Osteoblast (primary cell): ENCODE measurements at regions not wholly inside any gene's neighbourhood (a gene's known extent, or its start where the extent isn't known, plus 50 kb on each side); places are given as distances from the start of the nearest gene placed in this dataset.

Experiments
- DNase-seq: peaks from one replicate; pipeline ENCODE4 v3.0.0; 2011; ENCODE audit warnings: low spot score, mixed read lengths; ENCODE audit not compliant: insufficient read length; ENCODE audit errors: missing footprints
- H2AFZ ChIP-seq: 2 replicates; pipeline ENCODE4 v1.6.0; 2011; ENCODE audit warnings: mild to moderate bottlenecking, low read length
- H3K27ac ChIP-seq: 2 replicates; pipeline ENCODE4 v1.5.1; 2011; ENCODE audit warnings: mild to moderate bottlenecking, low read depth, low read length, moderate library complexity
- H3K27me3 ChIP-seq: 2 replicates; pipeline ENCODE4 v1.6.0; 2012; ENCODE audit warnings: mild to moderate bottlenecking, control low read depth, inconsistent platforms, low read length, moderate library complexity; ENCODE audit not compliant: insufficient read depth
- H3K36me3 ChIP-seq: 2 replicates; pipeline ENCODE4 v1.5.1; 2011; ENCODE audit warnings: mild to moderate bottlenecking, low read length, control low read depth, moderate library complexity; ENCODE audit not compliant: insufficient read depth
- H3K4me1 ChIP-seq: 2 replicates; pipeline ENCODE4 v1.5.1; 2011; ENCODE audit warnings: mild to moderate bottlenecking, low read length, control low read depth, moderate library complexity; ENCODE audit not compliant: insufficient read depth
- H3K4me2 ChIP-seq: 2 replicates; pipeline ENCODE4 v1.6.0; 2011; ENCODE audit warnings: mild to moderate bottlenecking, low read length; ENCODE audit not compliant: insufficient read depth
- H3K4me3 ChIP-seq: fragments of 200-600 bp; sonication (generic); 3 replicates; pipeline ENCODE4 v1.5.1; 2012; ENCODE audit warnings: mild to moderate bottlenecking, low read length, inconsistent platforms; ENCODE audit not compliant: insufficient read depth
- H3K79me2 ChIP-seq: 2 replicates; pipeline ENCODE4 v1.6.0; 2012; ENCODE audit warnings: mild to moderate bottlenecking, low read length, control low read depth, inconsistent platforms; ENCODE audit not compliant: insufficient read depth
- H3K9me3 ChIP-seq: 2 replicates; pipeline ENCODE4 v1.5.1; 2011; ENCODE audit warnings: low read depth, low read length, control low read depth
- H4K20me1 ChIP-seq: 2 replicates; pipeline ENCODE4 v1.6.0; 2012; ENCODE audit warnings: mild to moderate bottlenecking, low read length, control low read depth; ENCODE audit not compliant: insufficient read depth
- TF ChIP-seq, protein P1 (sequence below): IDR thresholded peaks from 2 replicates; pipeline ENCODE4 v1.5.1; 2011; ENCODE audit warnings: mild to moderate bottlenecking, low read depth, low read length, moderate library complexity; ENCODE audit errors: extremely low read depth

DNA sequence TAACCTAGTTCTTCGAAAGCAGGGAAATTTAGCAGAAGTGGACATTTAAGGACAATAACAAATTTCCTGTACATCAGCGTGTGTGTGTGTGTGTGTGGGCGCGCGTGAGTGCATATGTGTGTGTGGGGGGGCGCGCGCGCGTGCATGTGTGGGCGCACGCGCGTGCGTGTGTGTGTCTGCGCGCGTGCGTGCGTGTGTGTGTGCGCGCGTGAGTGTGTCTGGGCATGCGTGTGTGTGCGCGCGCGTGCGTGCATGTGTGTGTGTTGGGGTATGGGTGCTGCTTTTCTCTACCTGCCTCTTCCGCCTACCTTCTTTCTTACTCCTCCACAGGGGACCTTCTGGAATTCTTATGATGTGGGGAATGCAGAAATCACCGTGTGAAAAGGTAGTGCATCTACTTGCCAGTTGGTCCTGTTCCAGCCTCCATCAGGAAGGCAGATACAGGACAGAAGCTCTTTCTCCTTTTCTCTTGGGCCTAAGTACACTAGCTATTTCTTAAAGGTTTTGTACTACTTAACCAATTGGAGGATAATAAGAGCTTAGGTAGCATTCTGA lies 165.4 kb upstream of the KCNK2 start:
- TF ChIP-seq, protein P1, sequence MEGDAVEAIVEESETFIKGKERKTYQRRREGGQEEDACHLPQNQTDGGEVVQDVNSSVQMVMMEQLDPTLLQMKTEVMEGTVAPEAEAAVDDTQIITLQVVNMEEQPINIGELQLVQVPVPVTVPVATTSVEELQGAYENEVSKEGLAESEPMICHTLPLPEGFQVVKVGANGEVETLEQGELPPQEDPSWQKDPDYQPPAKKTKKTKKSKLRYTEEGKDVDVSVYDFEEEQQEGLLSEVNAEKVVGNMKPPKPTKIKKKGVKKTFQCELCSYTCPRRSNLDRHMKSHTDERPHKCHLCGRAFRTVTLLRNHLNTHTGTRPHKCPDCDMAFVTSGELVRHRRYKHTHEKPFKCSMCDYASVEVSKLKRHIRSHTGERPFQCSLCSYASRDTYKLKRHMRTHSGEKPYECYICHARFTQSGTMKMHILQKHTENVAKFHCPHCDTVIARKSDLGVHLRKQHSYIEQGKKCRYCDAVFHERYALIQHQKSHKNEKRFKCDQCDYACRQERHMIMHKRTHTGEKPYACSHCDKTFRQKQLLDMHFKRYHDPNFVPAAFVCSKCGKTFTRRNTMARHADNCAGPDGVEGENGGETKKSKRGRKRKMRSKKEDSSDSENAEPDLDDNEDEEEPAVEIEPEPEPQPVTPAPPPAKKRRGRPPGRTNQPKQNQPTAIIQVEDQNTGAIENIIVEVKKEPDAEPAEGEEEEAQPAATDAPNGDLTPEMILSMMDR = no peak
- no peak overlapping the region for H3K27ac ChIP-seq
- H3K36me3 ChIP-seq = no peaks in the 10 kb centered on the region
- no peaks in the 10 kb centered on the region for H3K27me3 ChIP-seq
- no peak overlapping the region for H3K4me2 ChIP-seq
- no peak for DNase-seq
- no peaks in the 10 kb centered on the region for H4K20me1 ChIP-seq
- no peaks in the 10 kb centered on the region for H3K9me3 ChIP-seq
- no peaks in the 10 kb centered on the region for H3K4me1 ChIP-seq
- H2AFZ ChIP-seq = peak overlapping the region; percentile 27
- no peaks in the 10 kb centered on the region for H3K79me2 ChIP-seq
- H3K4me3 ChIP-seq = no peak overlapping the region

DNA sequence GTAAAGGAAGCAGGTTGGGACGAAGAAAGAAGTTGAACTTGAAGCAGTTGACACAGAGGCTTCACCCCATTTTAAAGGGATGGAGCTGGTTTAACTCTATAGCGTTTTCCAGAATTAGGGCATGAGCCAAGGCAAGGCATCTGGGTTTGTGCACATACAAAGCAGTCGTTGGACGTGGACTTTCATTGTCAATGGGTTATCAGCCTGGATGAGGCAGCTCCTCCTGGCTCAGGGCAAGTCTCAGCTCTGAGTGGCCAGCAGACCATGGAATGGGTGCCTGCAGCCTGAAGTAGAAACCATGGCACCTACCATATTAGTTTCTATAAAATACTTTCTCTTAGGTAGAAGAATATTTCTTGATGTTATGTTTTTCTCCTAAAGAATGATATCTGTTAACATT lies 163.8 kb upstream of the KCNK2 start:
- no peak overlapping the region for H3K27ac ChIP-seq
- TF ChIP-seq, protein P1 = no peak
- no peaks in the 10 kb centered on the region for H3K79me2 ChIP-seq
- H3K27me3 ChIP-seq = no peaks in the 10 kb centered on the region
- peaks cover 2% of the 10 kb centered on the region for H3K4me1 ChIP-seq
- H3K4me2 ChIP-seq = no peak overlapping the region
- no peaks in the 10 kb centered on the region for H3K36me3 ChIP-seq
- H4K20me1 ChIP-seq = no peaks in the 10 kb centered on the region
- H3K9me3 ChIP-seq = no peaks in the 10 kb centered on the region
- H2AFZ ChIP-seq = no peak overlapping the region
- no peak for DNase-seq
- H3K4me3 ChIP-seq = no peak overlapping the region

DNA sequence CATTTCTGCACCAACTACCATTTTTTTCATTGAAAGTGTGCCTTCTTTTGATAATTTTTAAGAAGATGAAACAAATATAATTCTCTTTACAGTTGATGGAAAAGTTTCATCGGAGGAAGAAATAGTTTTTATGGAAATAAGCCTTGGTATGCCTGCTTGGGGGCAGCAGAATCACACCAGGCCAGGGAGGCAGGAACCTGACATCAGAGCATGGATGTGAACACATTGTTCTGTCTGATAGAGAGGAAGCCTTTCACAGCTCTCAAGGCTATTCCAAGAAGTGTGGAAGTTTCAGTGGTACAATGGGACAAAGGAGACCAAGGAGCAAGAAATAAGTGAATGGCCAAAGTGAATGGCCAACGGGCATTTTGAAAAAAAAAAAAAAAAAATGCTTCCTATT lies 162.2 kb upstream of the KCNK2 start:
- H3K4me2 ChIP-seq = no peak overlapping the region
- no peak overlapping the region for H3K4me3 ChIP-seq
- no peak for DNase-seq
- no peaks in the 10 kb centered on the region for H3K36me3 ChIP-seq
- no peaks in the 10 kb centered on the region for H3K79me2 ChIP-seq
- no peak overlapping the region for H2AFZ ChIP-seq
- TF ChIP-seq, protein P1 = no peak
- no peaks in the 10 kb centered on the region for H4K20me1 ChIP-seq
- H3K9me3 ChIP-seq = no peaks in the 10 kb centered on the region
- H3K27me3 ChIP-seq = no peaks in the 10 kb centered on the region
- no peak overlapping the region for H3K27ac ChIP-seq
- peaks cover 2% of the 10 kb centered on the region for H3K4me1 ChIP-seq

DNA sequence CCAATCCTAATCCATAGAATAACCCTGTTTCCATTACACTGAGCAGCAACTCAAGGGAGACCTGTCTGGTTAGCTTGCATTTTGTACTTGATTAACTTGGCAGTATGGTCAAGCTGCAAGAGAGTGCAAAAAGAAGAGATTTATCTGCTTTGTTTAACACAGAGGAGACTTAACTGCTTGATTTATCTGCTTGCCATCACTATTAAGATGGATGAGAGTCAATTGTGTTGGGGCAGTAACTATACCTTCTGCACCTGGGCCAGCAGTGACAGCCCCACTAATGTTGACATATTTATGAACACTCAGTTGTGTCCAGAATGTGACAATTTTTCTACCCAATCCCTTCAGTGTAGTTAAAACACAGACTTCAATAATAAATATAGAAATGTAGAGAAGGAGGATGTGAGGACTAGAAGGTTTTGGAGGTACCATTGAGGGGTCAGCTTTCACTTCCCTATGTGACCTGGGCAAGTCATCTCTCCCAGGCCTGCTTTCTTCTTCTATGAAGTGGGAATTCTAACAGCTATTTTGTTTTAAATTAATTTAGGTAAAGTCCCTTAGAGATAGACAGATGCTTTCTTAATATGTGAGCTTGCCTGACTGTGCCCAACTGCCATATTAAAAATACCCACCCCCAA lies 159.1 kb upstream of the KCNK2 start:
- no peak overlapping the region for H3K4me3 ChIP-seq
- H2AFZ ChIP-seq = peak overlapping the region; percentile 1
- H3K36me3 ChIP-seq = no peaks in the 10 kb centered on the region
- no peaks in the 10 kb centered on the region for H3K79me2 ChIP-seq
- no peaks in the 10 kb centered on the region for H3K9me3 ChIP-seq
- no peak overlapping the region for H3K27ac ChIP-seq
- no peak for DNase-seq
- TF ChIP-seq, protein P1 = no peak
- peaks cover 2% of the 10 kb centered on the region for H3K4me1 ChIP-seq
- H3K27me3 ChIP-seq = no peaks in the 10 kb centered on the region
- H4K20me1 ChIP-seq = no peaks in the 10 kb centered on the region
- no peak overlapping the region for H3K4me2 ChIP-seq
